ENCODE measurements at regions not wholly inside any gene's neighbourhood (a gene's known extent, or its start where the extent isn't known, plus 50 kb on each side); places are given as distances from the start of the nearest gene placed in this dataset.

DNA sequence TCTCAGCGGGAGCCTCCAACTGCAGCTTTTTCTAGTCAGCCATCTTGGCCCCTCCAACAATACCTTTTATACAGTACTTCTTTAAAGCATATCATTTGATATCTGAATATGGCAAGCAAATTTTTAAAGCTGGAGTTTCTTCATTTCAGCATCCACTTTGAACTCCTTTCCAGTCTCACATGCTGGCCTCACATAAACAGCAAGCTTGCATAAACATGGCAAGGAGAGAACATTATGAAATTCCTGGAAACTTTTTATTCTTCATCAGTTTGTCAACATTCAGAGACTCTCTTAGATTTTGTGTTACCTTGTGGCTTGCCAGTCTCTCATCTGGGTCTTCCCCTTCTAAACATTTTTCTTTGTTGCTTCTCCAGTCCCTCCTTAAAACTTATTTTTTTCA is 745.3 kb downstream of the NR2F1-AS1 start:
- no peak for TF ChIP-seq ZFX (IDR thresholded peaks at IDR 0.05)
- TF ChIP-seq CTCF (conservative IDR thresholded peaks at IDR 0.05) = no peak
